Dedifferentiated amniotic fluid mesenchymal stem cell (primary cell): ENCODE measurements at regions not wholly inside any gene's neighbourhood (a gene's known extent, or its start where the extent isn't known, plus 50 kb on each side); places are given as distances from the start of the nearest gene placed in this dataset.
A peak's percentile ranks its signal among the peaks of the same experiment; 100 is the strongest.
"Not testable (repeated sequence)": the region's sequence is repeated elsewhere in the genome, so short reads cannot be mapped to it uniquely, and the experiment has no call there.

Experiments used
- DNase-seq: peaks from one replicate; pipeline ENCODE4 v3.0.0-alpha.2; 2016; ENCODE audit errors: extremely low spot score

DNA sequence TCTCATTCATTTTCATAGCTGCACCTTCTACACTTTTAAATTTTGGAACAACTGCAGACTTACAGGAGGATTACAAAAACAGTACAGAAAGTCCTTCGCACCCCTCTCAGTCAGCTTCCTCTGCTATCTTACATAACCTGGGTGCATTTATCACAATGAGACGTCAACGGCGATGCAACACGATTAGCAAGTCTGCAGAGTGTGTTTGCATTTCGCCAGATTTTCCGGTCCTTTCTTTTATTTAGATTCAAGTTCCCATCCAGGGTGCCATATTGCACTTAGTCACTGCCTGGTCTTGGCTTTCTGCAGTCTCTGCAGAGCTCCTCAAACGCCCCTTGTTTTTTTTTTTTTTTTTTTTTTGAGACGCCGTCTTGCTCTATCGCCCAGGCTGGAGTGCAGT lies 85.9 kb downstream of the ASMT start:
- no peak for DNase-seq

DNA sequence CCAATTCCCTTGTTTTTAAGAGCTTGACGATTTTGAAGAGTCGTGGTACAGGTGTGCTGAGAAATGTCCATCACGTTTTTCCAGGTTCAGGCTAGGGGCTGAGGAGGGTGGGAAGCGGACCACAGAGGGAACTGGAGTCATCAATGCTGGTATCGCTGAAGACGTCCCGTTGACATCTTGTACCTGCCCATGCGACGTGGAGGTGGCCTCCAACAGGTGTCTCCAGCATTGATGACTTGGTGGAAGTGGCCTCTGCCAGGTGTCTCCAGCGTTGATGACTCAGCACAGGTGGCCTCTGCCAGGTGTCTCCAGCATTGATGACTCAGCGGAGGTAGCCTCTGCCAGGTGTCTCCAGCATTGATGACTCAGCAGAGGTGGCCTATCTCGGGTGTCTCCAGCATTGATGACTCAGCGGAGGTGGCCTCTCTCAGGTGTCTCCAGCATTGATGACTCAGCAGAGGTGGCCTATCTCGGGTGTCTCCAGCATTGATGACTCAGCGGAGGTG lies 86.6 kb downstream of the ASMT start:
- DNase-seq: not testable (repeated sequence)

GRCh38 chrX:1702142-1702541 lies 87.3 kb downstream of the ASMT start:
- not testable (repeated sequence) for DNase-seq

DNA sequence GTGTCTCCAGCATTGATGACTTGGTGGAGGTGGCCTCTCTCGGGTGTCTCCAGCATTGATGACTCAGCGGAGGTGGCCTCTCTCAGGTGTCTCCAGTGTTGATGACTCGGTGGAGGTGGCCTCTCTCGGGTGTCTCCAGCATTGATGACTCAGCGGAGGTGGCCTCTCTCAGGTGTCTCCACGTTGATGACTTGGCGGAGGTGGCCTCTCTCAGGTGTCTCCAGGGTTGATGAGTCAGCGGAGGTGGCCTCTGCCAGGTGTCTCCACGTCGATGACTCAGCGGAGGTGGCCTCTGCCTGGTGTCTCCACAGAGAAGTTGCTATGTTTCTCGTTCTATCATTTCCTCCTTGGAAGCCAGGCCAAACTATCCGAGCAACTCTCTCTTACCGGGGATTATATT lies 87.7 kb downstream of the ASMT start:
- not testable (repeated sequence) for DNase-seq

- not testable (repeated sequence) for DNase-seq
Measured at GRCh38 chrX:1709277-1709676, 94.4 kb downstream of the ASMT start.

GRCh38 chrX:1713296-1713695 lies 98.4 kb downstream of the ASMT start:
- DNase-seq: no peak

DNA sequence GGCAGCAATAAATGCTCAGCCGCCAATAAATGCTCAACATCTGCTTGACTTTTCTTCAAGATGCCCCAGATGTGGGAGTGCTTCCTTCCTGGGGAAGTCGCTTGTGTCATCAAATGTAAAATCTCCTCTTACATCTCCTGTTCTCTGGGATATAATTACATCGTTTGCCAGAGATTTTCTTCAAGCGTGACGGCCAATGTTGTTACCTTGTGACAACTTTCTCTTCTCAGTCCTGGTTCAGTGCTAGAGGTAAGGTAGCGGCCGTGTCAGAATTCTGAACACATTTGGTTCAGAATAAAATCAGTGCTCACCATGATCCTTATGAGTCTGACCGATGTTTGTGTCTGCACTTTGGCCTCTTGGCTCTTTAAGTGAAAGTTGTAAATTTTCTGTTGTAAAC lies 102.5 kb downstream of the ASMT start:
- DNase-seq: no peak

DNA sequence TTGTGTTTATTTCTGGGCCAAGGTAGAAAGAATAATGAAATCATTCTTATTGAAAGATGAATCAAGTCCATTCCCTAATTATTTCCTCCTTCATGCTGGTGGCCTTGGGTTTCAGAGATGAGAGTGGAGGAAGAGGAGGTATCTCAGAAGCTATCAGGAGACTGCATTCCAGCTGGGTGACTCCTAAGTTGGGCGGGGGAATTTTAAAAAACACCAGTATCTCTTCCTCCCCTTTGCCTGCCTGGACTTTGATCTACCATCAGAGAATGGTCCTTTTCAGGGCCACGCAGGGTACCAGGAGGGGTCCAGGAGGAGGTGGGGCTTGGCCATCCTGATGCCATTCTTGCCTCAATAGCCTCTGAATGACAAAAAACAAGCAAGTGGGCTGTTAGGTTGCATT lies 104.4 kb downstream of the ASMT start:
- no peak for DNase-seq

- DNase-seq: no peak
Measured at GRCh38 chrX:1720836-1721235, 106.0 kb downstream of the ASMT start.

DNA sequence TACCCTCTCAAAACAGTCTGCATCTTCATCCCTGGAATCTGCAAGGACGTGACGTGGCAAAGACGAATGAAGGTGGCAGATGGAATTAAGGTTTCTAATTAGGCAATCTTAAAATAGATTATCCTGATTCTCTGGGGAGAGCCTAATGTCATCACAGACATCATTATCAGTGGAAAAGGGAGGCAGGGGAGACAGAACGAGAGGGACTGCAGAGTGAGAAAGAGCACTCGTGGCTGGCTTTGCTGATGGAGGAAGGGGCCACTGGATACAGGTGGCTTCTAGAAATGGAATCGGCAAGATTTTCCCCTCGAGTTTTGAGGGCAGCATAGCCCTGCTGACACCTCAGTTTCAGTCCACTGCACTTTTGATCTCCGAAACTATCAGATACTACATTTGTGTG lies 110.6 kb downstream of the ASMT start:
- DNase-seq: no peak

DNA sequence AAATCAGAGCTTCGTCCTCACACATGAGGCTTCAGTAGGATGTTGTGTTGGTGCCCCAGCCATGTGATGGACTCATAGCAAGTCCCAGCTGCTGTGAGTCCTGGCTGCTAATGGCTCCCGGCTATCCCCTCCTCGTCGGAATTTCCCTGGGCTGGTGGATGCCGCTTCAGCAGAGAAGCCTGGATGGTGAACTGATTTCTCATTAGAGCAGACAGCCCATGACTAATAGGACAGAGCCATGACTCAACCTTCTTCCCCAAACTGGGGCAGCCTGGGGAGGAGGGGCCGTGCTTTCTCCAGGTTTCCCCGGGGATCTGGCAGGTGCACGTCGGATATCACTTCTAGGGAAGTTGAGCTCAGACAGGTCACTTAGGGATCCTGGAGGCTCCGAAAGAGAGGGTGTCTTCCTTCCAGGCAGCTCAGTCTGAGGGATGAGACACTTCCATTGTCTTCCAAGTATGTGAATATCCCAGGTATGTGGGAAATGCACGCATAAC lies 112.7 kb downstream of the ASMT start:
- no peak for DNase-seq

GRCh38 chrX:1734806-1735205 lies 119.9 kb downstream of the ASMT start:
- DNase-seq: no peak

- DNase-seq: no peak
Measured at GRCh38 chrX:1741816-1742394, 127.0 kb downstream of the ASMT start.

GRCh38 chrX:1743105-1743504 lies 128.2 kb downstream of the ASMT start:
- DNase-seq: no peak

GRCh38 chrX:1743663-1744062 lies 128.8 kb downstream of the ASMT start:
- DNase-seq: no peak

DNA sequence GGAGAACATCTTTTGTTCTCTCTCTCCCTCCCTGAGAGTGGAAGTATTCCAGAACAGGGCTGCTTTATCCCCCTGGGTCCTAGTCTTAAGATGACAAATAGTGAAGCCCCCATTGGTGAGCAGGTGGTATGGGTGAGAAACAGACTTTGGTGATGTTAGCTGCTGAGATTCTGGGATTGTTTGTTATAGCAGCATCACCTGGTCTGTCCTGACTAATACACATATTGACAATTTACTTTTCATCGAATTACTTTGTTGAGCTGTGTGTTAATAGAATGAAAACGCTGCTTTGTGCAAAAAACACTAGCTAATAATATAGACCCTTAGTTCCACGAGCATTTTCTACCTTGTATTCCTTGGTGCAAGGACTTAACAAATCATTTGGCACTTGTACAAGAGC lies 133.5 kb downstream of the ASMT start:
- no peak for DNase-seq

- no peak for DNase-seq
Measured at GRCh38 chrX:1749499-1749898, 134.6 kb downstream of the ASMT start.

GRCh38 chrX:1750267-1750666 lies 135.4 kb downstream of the ASMT start:
- DNase-seq: no peak

- no peak for DNase-seq
Measured at GRCh38 chrX:1751781-1752180, 136.9 kb downstream of the ASMT start.

- DNase-seq: not testable (repeated sequence)
Measured at GRCh38 chrX:1752799-1753198, 137.9 kb downstream of the ASMT start.

DNA sequence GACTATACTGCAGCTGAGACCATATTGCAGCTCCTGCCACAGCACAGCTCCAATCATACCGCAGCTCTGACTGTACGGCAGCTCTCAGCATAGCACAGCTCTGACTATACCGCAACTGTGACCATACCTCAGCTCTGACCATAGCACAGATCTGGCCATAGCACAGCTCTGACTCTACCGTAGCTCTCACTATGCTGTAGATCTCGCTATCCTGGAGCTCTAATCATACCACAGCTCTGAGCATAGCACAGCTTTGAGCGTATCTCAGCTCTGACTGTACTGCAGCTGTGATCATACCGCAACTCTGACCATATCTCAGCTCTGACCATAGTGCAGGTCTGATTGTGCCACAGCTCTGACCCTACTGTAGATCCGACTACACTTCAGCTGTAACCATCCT lies 139.2 kb downstream of the ASMT start:
- peak; percentile 64 for DNase-seq

- no peak for DNase-seq
Measured at GRCh38 chrX:1763294-1763693, 148.4 kb downstream of the ASMT start.

GRCh38 chrX:1764883-1765364 lies 150.1 kb downstream of the ASMT start:
- DNase-seq: not testable (repeated sequence)

DNA sequence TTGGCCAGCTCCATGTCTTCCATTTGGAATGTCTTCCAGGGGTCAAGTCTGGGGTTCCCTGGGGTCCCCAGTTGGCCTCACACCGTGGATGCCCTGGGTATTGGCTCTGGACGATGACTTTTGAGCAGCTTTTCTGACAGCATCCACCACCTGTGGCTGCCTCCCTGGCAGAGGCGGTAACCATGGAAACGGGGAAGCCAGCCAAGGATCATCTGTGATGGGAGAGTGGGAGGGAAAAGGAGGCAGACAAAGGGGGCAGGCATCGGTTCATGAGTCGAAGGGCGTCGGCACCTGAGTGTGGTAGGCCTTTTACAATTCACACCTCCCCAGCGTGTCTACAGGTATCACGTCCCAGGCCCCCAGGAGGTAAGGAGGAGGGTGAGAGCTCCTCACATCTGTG lies 152.2 kb downstream of the ASMT start:
- no peak for DNase-seq
